Heart left ventricle (tissue), 13 donors: ENCODE measurements at regions not wholly inside any gene's neighbourhood (a gene's known extent, or its start where the extent isn't known, plus 50 kb on each side); places are given as distances from the start of the nearest gene placed in this dataset.

Source experiments
- POLR2A ChIP-seq, 2 donors: fragments of 450-650 bp; IDR thresholded peaks; one replicate each; pipeline ENCODE4 v1.6.1; 2017; ENCODE audit warnings: antibody characterized with exemption in 2 of 2, mild to moderate bottlenecking in 2 of 2, moderate library complexity in 2 of 2
- TF ChIP-seq, protein P1 (sequence below), 12 donors: fragments of 200-600 bp; sonication (generic) in 4 of 12; IDR thresholded peaks; one replicate each; pipeline versions ENCODE4 v1.5.0 to v1.8.0; 2018 to 2022; ENCODE audit warnings: antibody characterized with exemption in 12 of 12, mild to moderate bottlenecking in 5 of 12
- donor health status: ischemic (EF 13 %, LVEDD 7.1; RV severe dilation, severe dysfunction).
- donor health status: DM: no; HTN: yes; CAD: no.
- donor health status: DM: no; HTN: no; CAD: no.
- donor health status: ischemic (EF 25% LVEDD 6.9; RV normal size, moderate dysfunction).
- donor health status: ischemic (EF 25% LVEDD 5.7; RV mildly dilated, moderate dysfunction).
- donor health status: ischemic (EF 35%, LVEDD 5.7; RV mildly dilated, moderate dysfunction).
- donor health status: nonischemic (EF 11% LVEDD 7.7; RV severe dilation, severe dysfunction).
- donor health status: DM: yes; HTN: yes; CAD: no.
- donor health status: PGD.
- donor health status: ischemic (EF 29% LVEDD 5.4; RV normal size, mild dysfunction).
- donor health status: nonischemic (EF 23%, LVEDD 6.1; RV moderate dilation, normal function).

DNA sequence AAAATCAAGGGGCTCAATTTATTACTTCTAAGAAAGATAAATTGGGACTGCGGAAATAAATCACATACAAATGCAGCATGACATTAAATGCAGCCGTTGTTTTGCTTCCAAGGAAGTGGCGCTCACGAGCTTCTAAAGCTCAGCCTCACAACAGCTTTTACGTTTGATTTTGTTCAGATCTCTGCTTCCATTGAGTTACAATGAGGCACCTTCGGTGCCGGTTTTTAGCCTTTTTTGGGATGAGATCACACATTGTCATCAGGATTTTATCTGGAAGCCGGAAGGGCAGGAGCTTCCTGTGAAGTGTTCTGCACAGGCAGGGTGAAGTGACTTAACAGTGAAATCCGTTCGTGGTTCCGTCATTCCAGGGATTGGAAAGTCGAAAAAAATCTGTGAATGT is 209.8 kb downstream of the DCDC2C start:
- no peak for TF ChIP-seq POLR2A (IDR thresholded peaks at IDR 0.05)
- TF ChIP-seq, protein P1, sequence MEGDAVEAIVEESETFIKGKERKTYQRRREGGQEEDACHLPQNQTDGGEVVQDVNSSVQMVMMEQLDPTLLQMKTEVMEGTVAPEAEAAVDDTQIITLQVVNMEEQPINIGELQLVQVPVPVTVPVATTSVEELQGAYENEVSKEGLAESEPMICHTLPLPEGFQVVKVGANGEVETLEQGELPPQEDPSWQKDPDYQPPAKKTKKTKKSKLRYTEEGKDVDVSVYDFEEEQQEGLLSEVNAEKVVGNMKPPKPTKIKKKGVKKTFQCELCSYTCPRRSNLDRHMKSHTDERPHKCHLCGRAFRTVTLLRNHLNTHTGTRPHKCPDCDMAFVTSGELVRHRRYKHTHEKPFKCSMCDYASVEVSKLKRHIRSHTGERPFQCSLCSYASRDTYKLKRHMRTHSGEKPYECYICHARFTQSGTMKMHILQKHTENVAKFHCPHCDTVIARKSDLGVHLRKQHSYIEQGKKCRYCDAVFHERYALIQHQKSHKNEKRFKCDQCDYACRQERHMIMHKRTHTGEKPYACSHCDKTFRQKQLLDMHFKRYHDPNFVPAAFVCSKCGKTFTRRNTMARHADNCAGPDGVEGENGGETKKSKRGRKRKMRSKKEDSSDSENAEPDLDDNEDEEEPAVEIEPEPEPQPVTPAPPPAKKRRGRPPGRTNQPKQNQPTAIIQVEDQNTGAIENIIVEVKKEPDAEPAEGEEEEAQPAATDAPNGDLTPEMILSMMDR (IDR thresholded peaks at IDR 0.05): no peak
